HEK293T (cell line): ENCODE measurements at regions not wholly inside any gene's neighbourhood (a gene's known extent, or its start where the extent isn't known, plus 50 kb on each side); places are given as distances from the start of the nearest gene placed in this dataset.

Source experiments
- ARNT ChIP-seq: fragments of 450-650 bp; IDR thresholded peaks from 2 replicates; pipeline ENCODE4 v1.6.1; 2017; ENCODE audit warnings: mild to moderate bottlenecking
- BHLHE40 ChIP-seq: fragments of 450-650 bp; IDR thresholded peaks from 2 replicates; pipeline ENCODE4 v1.6.1; 2016; ENCODE audit warnings: mild to moderate bottlenecking, moderate library complexity, borderline replicate concordance
- ELF4 ChIP-seq: fragments of 450-650 bp; IDR thresholded peaks from 2 replicates; pipeline ENCODE4 v1.6.1; 2017; ENCODE audit warnings: antibody characterized with exemption
- FOXA1 ChIP-seq: fragments of 450-650 bp; IDR thresholded peaks from 2 replicates; pipeline ENCODE4 v1.6.1; 2016; ENCODE audit warnings: mild to moderate bottlenecking
- FOXK2 ChIP-seq: fragments of 450-650 bp; IDR thresholded peaks from 2 replicates; pipeline ENCODE4 v1.6.1; 2016; ENCODE audit warnings: mild to moderate bottlenecking
- FOXM1 ChIP-seq: fragments of 450-650 bp; IDR thresholded peaks from 2 replicates; pipeline ENCODE4 v1.6.1; 2017; ENCODE audit warnings: mild to moderate bottlenecking, borderline replicate concordance
- HDGF ChIP-seq: fragments of 450-650 bp; IDR thresholded peaks from 2 replicates; pipeline ENCODE4 v1.6.1; 2017; ENCODE audit warnings: antibody characterized with exemption, borderline replicate concordance
- L3MBTL2 ChIP-seq: fragments of 450-650 bp; conservative IDR thresholded peaks from 2 replicates; pipeline ENCODE4 v1.6.1; 2016; ENCODE audit warnings: mild to moderate bottlenecking
- NFRKB ChIP-seq: fragments of 450-650 bp; IDR thresholded peaks from 2 replicates; pipeline ENCODE4 v1.6.1; 2016; ENCODE audit warnings: mild to moderate bottlenecking, moderate library complexity
- SP1 ChIP-seq: fragments of 450-650 bp; IDR thresholded peaks from 2 replicates; pipeline ENCODE4 v1.6.1; 2017
- SUZ12 ChIP-seq: fragments of 450-650 bp; IDR thresholded peaks from 2 replicates; pipeline ENCODE4 v1.6.1; 2016; ENCODE audit warnings: mild to moderate bottlenecking
- TARDBP ChIP-seq: fragments of 450-650 bp; IDR thresholded peaks from 2 replicates; pipeline ENCODE4 v1.6.1; 2016
- ZNF384 ChIP-seq: fragments of 450-650 bp; IDR thresholded peaks from 2 replicates; pipeline ENCODE4 v1.6.1; 2016
- TF ChIP-seq, protein P1 (sequence below): fragments of 450-650 bp; IDR thresholded peaks from 2 replicates; pipeline ENCODE4 v1.6.1; 2016

- TF ChIP-seq, protein P1, sequence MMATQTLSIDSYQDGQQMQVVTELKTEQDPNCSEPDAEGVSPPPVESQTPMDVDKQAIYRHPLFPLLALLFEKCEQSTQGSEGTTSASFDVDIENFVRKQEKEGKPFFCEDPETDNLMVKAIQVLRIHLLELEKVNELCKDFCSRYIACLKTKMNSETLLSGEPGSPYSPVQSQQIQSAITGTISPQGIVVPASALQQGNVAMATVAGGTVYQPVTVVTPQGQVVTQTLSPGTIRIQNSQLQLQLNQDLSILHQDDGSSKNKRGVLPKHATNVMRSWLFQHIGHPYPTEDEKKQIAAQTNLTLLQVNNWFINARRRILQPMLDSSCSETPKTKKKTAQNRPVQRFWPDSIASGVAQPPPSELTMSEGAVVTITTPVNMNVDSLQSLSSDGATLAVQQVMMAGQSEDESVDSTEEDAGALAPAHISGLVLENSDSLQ, result no peak
- TF ChIP-seq ARNT, result no peak
- TF ChIP-seq ELF4, result no peak
- no peak for TF ChIP-seq ZNF384
- no peak for TF ChIP-seq BHLHE40
- TF ChIP-seq SP1, result no peak
- no peak for TF ChIP-seq FOXA1
- no peak for TF ChIP-seq FOXM1
- TF ChIP-seq HDGF, result no peak
- no peak for TF ChIP-seq SUZ12
- no peak for TF ChIP-seq FOXK2
- TF ChIP-seq NFRKB, result no peak
- TF ChIP-seq TARDBP, result no peak
- no peak for TF ChIP-seq L3MBTL2
Observed at GRCh38 chr6:92469186-92469828, 950.1 kb downstream of the EPHA7 start.
